HG03457 (cell line): ENCODE measurements at regions not wholly inside any gene's neighbourhood (a gene's known extent, or its start where the extent isn't known, plus 50 kb on each side); places are given as distances from the start of the nearest gene placed in this dataset.

ENCODE experiments used
- ATAC-seq: cut with Tn5 transposase; IDR thresholded peaks from one replicate; pipeline ENCODE4 v1.9.1; 2021; ENCODE audit warnings: moderate number of reproducible peaks; ENCODE audit not compliant: unreplicated experiment

DNA sequence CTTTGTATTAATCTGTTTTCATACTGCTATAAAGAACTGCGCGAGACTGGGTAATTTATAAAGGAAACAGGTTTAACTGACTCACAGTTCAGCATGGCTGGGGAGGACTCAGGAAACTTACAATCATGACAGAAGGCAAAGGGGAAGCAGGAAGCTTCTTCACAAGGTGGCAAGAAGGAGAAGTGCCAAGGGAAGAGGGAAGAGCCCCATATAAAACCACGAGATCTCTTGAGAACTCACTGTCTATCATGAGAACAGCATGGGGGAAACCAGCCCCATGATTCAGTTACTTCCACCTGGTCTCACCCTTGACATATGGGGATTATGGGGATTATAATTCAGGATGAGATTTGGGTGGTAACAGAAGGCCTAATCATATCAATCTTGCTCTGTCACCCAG lies 60.9 kb upstream of the CHD1 start:
- no peak for ATAC-seq

DNA sequence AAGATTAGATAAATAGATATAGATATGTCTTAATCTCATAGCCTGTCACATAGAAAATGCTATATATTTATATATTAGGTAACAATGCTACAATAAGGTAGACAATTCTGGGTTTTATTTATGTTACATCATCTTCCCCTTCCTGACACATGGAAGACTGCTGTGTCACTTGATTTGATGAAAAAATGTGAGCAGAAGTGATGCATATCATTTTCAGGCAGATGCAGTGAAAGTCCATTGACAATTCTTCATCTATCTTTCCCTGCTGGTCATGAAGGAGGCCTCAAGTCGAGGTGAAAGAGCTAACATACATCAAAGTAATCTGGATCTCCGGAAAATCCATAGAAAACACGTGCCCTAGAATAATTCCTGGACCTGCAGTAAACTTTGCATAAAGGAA lies 57.8 kb upstream of the CHD1 start:
- ATAC-seq = no peak

DNA sequence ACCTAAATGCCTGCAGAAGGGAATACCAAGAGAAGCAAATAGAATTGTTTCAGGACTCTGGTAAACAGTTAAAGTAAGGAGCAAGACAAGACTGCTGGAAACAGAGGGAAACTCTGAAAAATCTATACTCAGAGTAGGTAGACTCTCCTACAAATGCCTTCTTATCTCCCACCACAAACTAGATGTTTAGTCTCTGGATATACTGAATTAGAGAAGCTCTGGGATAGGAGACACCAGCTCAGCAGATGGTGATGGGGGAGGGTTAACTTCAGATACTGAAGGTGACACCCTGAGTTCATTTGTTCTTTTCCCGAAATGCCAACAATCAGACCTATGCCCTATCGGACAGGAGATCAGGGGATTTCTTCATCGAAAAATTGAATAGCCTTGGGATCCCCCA lies 54.1 kb upstream of the CHD1 start:
- no peak for ATAC-seq
